Hindlimb muscle (tissue), 1 donor: ENCODE measurements at regions not wholly inside any gene's neighbourhood (a gene's known extent, or its start where the extent isn't known, plus 50 kb on each side); places are given as distances from the start of the nearest gene placed in this dataset.

ENCODE experiments used
- DNase-seq: peaks from one replicate; pipeline ENCODE4 v3.0.0-alpha.2; 2013

GRCh38 chr12:75894965-75895754 lies 136.4 kb downstream of the PHLDA1 start:
- DNase-seq: no peak

GRCh38 chr12:75893765-75894164 lies 137.8 kb downstream of the PHLDA1 start:
- no peak for DNase-seq

- no peak for DNase-seq
Measured at GRCh38 chr12:75892731-75893408, 138.7 kb downstream of the PHLDA1 start.

GRCh38 chr12:75891072-75891471 lies 140.5 kb downstream of the PHLDA1 start:
- no peak for DNase-seq

- DNase-seq: no peak
Measured at GRCh38 chr12:75890660-75891059, 140.9 kb downstream of the PHLDA1 start.

- no peak for DNase-seq
Measured at GRCh38 chr12:75890141-75890540, 141.4 kb downstream of the PHLDA1 start.

GRCh38 chr12:75888874-75889613 lies 142.5 kb downstream of the PHLDA1 start:
- no peak for DNase-seq

- DNase-seq: no peak
Measured at GRCh38 chr12:75888399-75888798, 143.2 kb downstream of the PHLDA1 start.

- no peak for DNase-seq
Measured at GRCh38 chr12:75887979-75888378, 143.6 kb downstream of the PHLDA1 start.

- no peak for DNase-seq
Measured at GRCh38 chr12:75884465-75884985, 147.1 kb downstream of the PHLDA1 start.

- no peak for DNase-seq
Measured at GRCh38 chr12:75883241-75883640, 148.3 kb downstream of the PHLDA1 start.

- no peak for DNase-seq
Measured at GRCh38 chr12:75882421-75882820, 149.2 kb downstream of the PHLDA1 start.

GRCh38 chr12:75881920-75882319 lies 149.7 kb downstream of the PHLDA1 start:
- no peak for DNase-seq

- DNase-seq: no peak
Measured at GRCh38 chr12:75877763-75878621, 153.6 kb downstream of the PHLDA1 start.

- DNase-seq: no peak
Measured at GRCh38 chr12:75876832-75877762, 154.5 kb downstream of the PHLDA1 start.

GRCh38 chr12:75874441-75874840 lies 157.1 kb downstream of the PHLDA1 start:
- DNase-seq: no peak

- no peak for DNase-seq
Measured at GRCh38 chr12:75872762-75873161, 158.8 kb downstream of the PHLDA1 start.

GRCh38 chr12:75870878-75871277 lies 160.7 kb downstream of the PHLDA1 start:
- no peak for DNase-seq

- DNase-seq: no peak
Measured at GRCh38 chr12:75868501-75868900, 163.1 kb downstream of the PHLDA1 start.

GRCh38 chr12:75865315-75865714 lies 166.3 kb downstream of the PHLDA1 start:
- no peak for DNase-seq

GRCh38 chr12:75864161-75864560 lies 167.4 kb downstream of the PHLDA1 start:
- no peak for DNase-seq
